KMS-11 (cell line): ENCODE measurements at regions not wholly inside any gene's neighbourhood (a gene's known extent, or its start where the extent isn't known, plus 50 kb on each side); places are given as distances from the start of the nearest gene placed in this dataset.
"Not testable (repeated sequence)": the region's sequence is repeated elsewhere in the genome, so short reads cannot be mapped to it uniquely, and the experiment has no call there.

ENCODE experiments used
- H2AFZ ChIP-seq: fragments of 200-600 bp; sonication (generic); 2 replicates; pipeline ENCODE4 v1.6.1; 2016; ENCODE audit warnings: antibody characterized with exemption, mixed run types, low read depth
- H3K27ac ChIP-seq: fragments of 200-600 bp; sonication (generic); 2 replicates; pipeline ENCODE4 v1.6.1; 2016; ENCODE audit warnings: mild to moderate bottlenecking, mixed run types
- H3K27me3 ChIP-seq: fragments of 200-600 bp; sonication (generic); 2 replicates; pipeline ENCODE4 v1.6.1; 2017; ENCODE audit warnings: mild to moderate bottlenecking, low read depth, mixed run types, moderate library complexity; ENCODE audit not compliant: insufficient read depth
- H3K36me3 ChIP-seq: fragments of 200-600 bp; sonication (generic); 2 replicates; pipeline ENCODE4 v1.6.1; 2017; ENCODE audit warnings: mild to moderate bottlenecking, mixed run types; ENCODE audit not compliant: insufficient read depth
- H3K4me1 ChIP-seq: fragments of 200-600 bp; sonication (generic); 2 replicates; pipeline ENCODE4 v1.6.1; 2016; ENCODE audit warnings: mild to moderate bottlenecking, low read depth, mixed run types; ENCODE audit not compliant: poor library complexity, severe bottlenecking
- H3K4me2 ChIP-seq: fragments of 200-600 bp; sonication (generic); 2 replicates; pipeline ENCODE4 v1.7.0; 2016; ENCODE audit warnings: mild to moderate bottlenecking, mixed run types
- H3K4me3 ChIP-seq: fragments of 200-600 bp; sonication (generic); IDR thresholded peaks from 2 replicates; pipeline ENCODE4 v1.6.1; 2017; ENCODE audit warnings: low read depth, low read length, mixed read lengths; ENCODE audit not compliant: insufficient read depth
- H3K79me2 ChIP-seq: fragments of 200-600 bp; sonication (generic); 2 replicates; pipeline ENCODE4 v1.6.1; 2016; ENCODE audit warnings: low read depth, mixed run types; ENCODE audit not compliant: insufficient read depth
- H3K9ac ChIP-seq: fragments of 200-600 bp; sonication (generic); 2 replicates; pipeline ENCODE4 v1.6.1; 2016; ENCODE audit warnings: mild to moderate bottlenecking, mixed run types
- H4K20me1 ChIP-seq: fragments of 200-600 bp; sonication (generic); 2 replicates; pipeline ENCODE4 v1.6.1; 2016; ENCODE audit warnings: mild to moderate bottlenecking, mixed run types; ENCODE audit not compliant: insufficient read depth
- CTCF ChIP-seq: fragments of 200-600 bp; sonication (generic); conservative IDR thresholded peaks from 2 replicates; pipeline ENCODE4 v1.6.1; 2017; ENCODE audit warnings: low read depth, mild to moderate bottlenecking, antibody characterized with exemption, low read length, moderate library complexity, mixed read lengths

- no peak overlapping the region for H3K4me3 ChIP-seq
- H3K9ac ChIP-seq: no peak overlapping the region
- H2AFZ ChIP-seq: no peak overlapping the region
- H3K79me2 ChIP-seq: no peaks in the 10 kb centered on the region
- H3K36me3 ChIP-seq: no peaks in the 10 kb centered on the region
- no peak for TF ChIP-seq CTCF
- H3K4me2 ChIP-seq: no peak overlapping the region
- H4K20me1 ChIP-seq: no peaks in the 10 kb centered on the region
- no peak overlapping the region for H3K27ac ChIP-seq
- no peaks in the 10 kb centered on the region for H3K4me1 ChIP-seq
- no peaks in the 10 kb centered on the region for H3K27me3 ChIP-seq
These were observed 1385.5 kb upstream of the ZEB2 start for GRCh38 chr2:145905371-145905770.

GRCh38 chr2:145897151-145897550, 1377.2 kb upstream of the ZEB2 start:
- Histone ChIP-seq H2AFZ (no peak overlapping the region), H3K27me3 (no peaks in the 10 kb centered on the region), H3K4me3 (no peak overlapping the region), H3K79me2 (no peaks in the 10 kb centered on the region), H4K20me1 (no peaks in the 10 kb centered on the region), H3K36me3 (no peaks in the 10 kb centered on the region), H3K4me1 (no peaks in the 10 kb centered on the region), H3K9ac (no peak overlapping the region), H3K4me2 (no peak overlapping the region), H3K27ac (no peak overlapping the region)
- TF ChIP-seq CTCF: no peak

DNA sequence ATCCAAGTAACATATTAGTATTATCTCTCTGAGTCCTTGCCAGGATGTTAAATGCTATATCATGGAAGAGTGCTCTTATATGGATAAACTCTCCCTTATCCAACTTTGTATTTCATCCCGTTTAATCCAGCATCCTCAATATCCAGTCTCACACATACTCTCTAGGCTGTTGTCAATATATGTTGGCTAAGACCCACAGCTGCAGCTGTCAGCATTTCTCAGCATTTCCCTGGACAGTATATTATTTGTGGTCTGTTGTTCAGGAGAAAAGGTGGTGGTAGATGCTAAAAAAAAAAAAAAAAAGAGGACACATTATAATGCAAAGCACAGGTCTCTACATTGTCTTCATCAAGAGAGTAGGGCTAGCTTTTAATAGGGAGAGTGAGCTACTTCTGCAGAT, 1368.0 kb upstream of the ZEB2 start:
- TF ChIP-seq CTCF: no peak
- Histone ChIP-seq H3K36me3 (no peaks in the 10 kb centered on the region), H3K27me3 (no peaks in the 10 kb centered on the region), H3K4me1 (no peaks in the 10 kb centered on the region), H3K4me2 (no peak overlapping the region), H3K27ac (no peak overlapping the region), H3K4me3 (no peak overlapping the region), H3K9ac (no peak overlapping the region), H4K20me1 (no peaks in the 10 kb centered on the region), H3K79me2 (no peaks in the 10 kb centered on the region), H2AFZ (no peak overlapping the region)

GRCh38 chr2:145880997-145881396, 1361.1 kb upstream of the ZEB2 start:
- not testable (repeated sequence) for H3K9ac ChIP-seq, H4K20me1 ChIP-seq, H3K79me2 ChIP-seq, H3K27me3 ChIP-seq, H3K36me3 ChIP-seq, H3K4me3 ChIP-seq, H3K4me2 ChIP-seq, H3K4me1 ChIP-seq, H2AFZ ChIP-seq, H3K27ac ChIP-seq

- no peak for TF ChIP-seq CTCF
- Histone ChIP-seq H4K20me1 (no peaks in the 10 kb centered on the region), H3K9ac (no peak overlapping the region), H3K27me3 (no peaks in the 10 kb centered on the region), H3K4me2 (no peak overlapping the region), H3K4me1 (no peaks in the 10 kb centered on the region), H2AFZ (no peak overlapping the region), H3K36me3 (no peaks in the 10 kb centered on the region), H3K4me3 (no peak overlapping the region), H3K27ac (no peak overlapping the region), H3K79me2 (no peaks in the 10 kb centered on the region)
These were observed 1355.1 kb upstream of the ZEB2 start for GRCh38 chr2:145875016-145875415.
